GM19463 (cell line): ENCODE measurements at regions not wholly inside any gene's neighbourhood (a gene's known extent, or its start where the extent isn't known, plus 50 kb on each side); places are given as distances from the start of the nearest gene placed in this dataset.

Source experiments
- ATAC-seq: cut with Tn5 transposase; IDR thresholded peaks from one replicate; pipeline ENCODE4 v1.9.1; 2021; ENCODE audit warnings: mild to moderate bottlenecking, moderate library complexity; ENCODE audit not compliant: unreplicated experiment

- no peak for ATAC-seq
These were observed 544.0 kb downstream of the ACTL7B start for GRCh38 chr9:108311745-108312144.

GRCh38 chr9:108310202-108310601 lies 545.6 kb downstream of the ACTL7B start:
- ATAC-seq, result no peak

GRCh38 chr9:108300306-108301287 lies 555.2 kb downstream of the ACTL7B start:
- ATAC-seq, result no peak

- no peak for ATAC-seq
These were observed 558.7 kb downstream of the ACTL7B start for GRCh38 chr9:108297073-108297472.

GRCh38 chr9:108296056-108296455 lies 559.7 kb downstream of the ACTL7B start:
- ATAC-seq, result no peak

- no peak for ATAC-seq
These were observed 564.2 kb downstream of the ACTL7B start for GRCh38 chr9:108291586-108291932.

- ATAC-seq, result no peak
These were observed 564.8 kb downstream of the ACTL7B start for GRCh38 chr9:108290839-108291585.

- ATAC-seq, result no peak
These were observed 569.1 kb downstream of the ACTL7B start for GRCh38 chr9:108286638-108287206.

- ATAC-seq, result no peak
These were observed 572.1 kb downstream of the ACTL7B start for GRCh38 chr9:108283696-108284095.

GRCh38 chr9:108282872-108283271 lies 572.9 kb downstream of the ACTL7B start:
- ATAC-seq, result no peak

- ATAC-seq, result no peak
These were observed 574.1 kb downstream of the ACTL7B start for GRCh38 chr9:108281696-108282095.

GRCh38 chr9:108278341-108278740 lies 577.4 kb downstream of the ACTL7B start:
- no peak for ATAC-seq

- no peak for ATAC-seq
These were observed 578.6 kb downstream of the ACTL7B start for GRCh38 chr9:108277216-108277615.

GRCh38 chr9:108275906-108276305 lies 579.9 kb downstream of the ACTL7B start:
- ATAC-seq, result no peak

- ATAC-seq, result no peak
These were observed 580.8 kb downstream of the ACTL7B start for GRCh38 chr9:108274971-108275370.

GRCh38 chr9:108273988-108274387 lies 581.8 kb downstream of the ACTL7B start:
- ATAC-seq, result no peak

- peak; percentile 40 for ATAC-seq
These were observed 583.4 kb downstream of the ACTL7B start for GRCh38 chr9:108272349-108272899.

- ATAC-seq, result peak; percentile 40
These were observed 584.0 kb downstream of the ACTL7B start for GRCh38 chr9:108271646-108272348.

GRCh38 chr9:108271236-108271635 lies 584.5 kb downstream of the ACTL7B start:
- no peak for ATAC-seq

GRCh38 chr9:108270561-108270960 lies 585.2 kb downstream of the ACTL7B start:
- no peak for ATAC-seq

GRCh38 chr9:108270051-108270450 lies 585.7 kb downstream of the ACTL7B start:
- ATAC-seq, result no peak
